22Rv1 (cell line): ENCODE measurements at regions not wholly inside any gene's neighbourhood (a gene's known extent, or its start where the extent isn't known, plus 50 kb on each side); places are given as distances from the start of the nearest gene placed in this dataset.

ENCODE experiments used
- H3K27ac ChIP-seq: fragments of 450-650 bp; 2 replicates; pipeline ENCODE4 v1.5.1; 2017
- ZFX ChIP-seq: fragments of 450-650 bp; IDR thresholded peaks from 2 replicates; pipeline ENCODE4 v1.6.1; 2017; ENCODE audit warnings: antibody characterized with exemption, borderline replicate concordance
- TF ChIP-seq, protein P1 (sequence below): fragments of 450-650 bp; IDR thresholded peaks from 2 replicates; pipeline ENCODE4 v1.5.1; 2017; ENCODE audit warnings: mild to moderate bottlenecking

DNA sequence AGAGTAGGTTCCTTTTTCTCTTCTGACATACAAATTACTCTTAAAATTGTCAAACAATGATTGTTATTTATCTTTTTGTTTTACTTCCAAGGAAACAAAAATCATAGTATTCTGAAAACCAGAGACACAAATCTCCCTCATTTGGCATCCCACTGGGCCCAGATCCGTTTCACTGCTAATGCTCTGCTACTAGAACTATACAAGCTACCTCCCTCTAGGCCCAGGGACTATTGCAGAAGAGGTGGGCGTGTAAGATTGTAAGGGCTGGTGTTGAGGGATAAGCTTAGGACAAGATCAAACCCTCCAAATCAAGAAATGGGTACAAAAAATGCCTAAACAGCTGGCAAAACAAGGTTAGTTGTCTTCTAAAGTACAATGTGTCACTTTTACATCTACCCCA lies 928.9 kb upstream of the CDH10 start:
- H3K27ac ChIP-seq: no peak overlapping the region
- TF ChIP-seq, protein P1, sequence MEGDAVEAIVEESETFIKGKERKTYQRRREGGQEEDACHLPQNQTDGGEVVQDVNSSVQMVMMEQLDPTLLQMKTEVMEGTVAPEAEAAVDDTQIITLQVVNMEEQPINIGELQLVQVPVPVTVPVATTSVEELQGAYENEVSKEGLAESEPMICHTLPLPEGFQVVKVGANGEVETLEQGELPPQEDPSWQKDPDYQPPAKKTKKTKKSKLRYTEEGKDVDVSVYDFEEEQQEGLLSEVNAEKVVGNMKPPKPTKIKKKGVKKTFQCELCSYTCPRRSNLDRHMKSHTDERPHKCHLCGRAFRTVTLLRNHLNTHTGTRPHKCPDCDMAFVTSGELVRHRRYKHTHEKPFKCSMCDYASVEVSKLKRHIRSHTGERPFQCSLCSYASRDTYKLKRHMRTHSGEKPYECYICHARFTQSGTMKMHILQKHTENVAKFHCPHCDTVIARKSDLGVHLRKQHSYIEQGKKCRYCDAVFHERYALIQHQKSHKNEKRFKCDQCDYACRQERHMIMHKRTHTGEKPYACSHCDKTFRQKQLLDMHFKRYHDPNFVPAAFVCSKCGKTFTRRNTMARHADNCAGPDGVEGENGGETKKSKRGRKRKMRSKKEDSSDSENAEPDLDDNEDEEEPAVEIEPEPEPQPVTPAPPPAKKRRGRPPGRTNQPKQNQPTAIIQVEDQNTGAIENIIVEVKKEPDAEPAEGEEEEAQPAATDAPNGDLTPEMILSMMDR: no peak
- no peak for TF ChIP-seq ZFX

DNA sequence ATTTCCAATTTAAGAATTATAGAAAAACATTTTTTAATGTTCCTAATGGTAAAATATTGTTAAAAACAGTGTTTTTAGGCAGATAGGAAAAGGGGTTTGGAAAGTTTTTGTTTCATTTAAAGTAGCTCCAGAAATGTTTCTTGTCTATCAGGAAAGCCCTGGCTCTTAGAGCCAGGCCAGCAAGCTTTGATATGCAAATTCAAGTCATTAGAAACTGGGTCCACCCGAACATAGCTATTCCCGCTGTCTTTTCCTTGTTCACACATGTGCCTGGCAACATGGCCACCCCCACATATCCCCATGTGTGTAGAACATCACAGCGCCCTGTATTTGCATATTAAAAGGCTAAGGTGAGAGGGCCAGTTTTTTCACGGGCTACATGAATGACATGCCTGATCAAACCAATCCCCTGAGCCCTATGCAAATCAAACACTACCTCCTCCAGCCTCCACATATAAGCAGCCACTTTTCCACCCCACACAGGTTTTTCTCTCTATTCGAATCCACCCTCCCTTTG lies 925.3 kb upstream of the CDH10 start:
- no peak overlapping the region for H3K27ac ChIP-seq
- no peak for TF ChIP-seq ZFX
- TF ChIP-seq, protein P1: no peak

GRCh38 chr5:25568989-25569625 lies 924.3 kb upstream of the CDH10 start:
- TF ChIP-seq, protein P1: no peak
- TF ChIP-seq ZFX: no peak
- H3K27ac ChIP-seq: no peak overlapping the region

GRCh38 chr5:25568294-25568693 lies 923.5 kb upstream of the CDH10 start:
- H3K27ac ChIP-seq: no peak overlapping the region
- TF ChIP-seq, protein P1: no peak
- no peak for TF ChIP-seq ZFX

DNA sequence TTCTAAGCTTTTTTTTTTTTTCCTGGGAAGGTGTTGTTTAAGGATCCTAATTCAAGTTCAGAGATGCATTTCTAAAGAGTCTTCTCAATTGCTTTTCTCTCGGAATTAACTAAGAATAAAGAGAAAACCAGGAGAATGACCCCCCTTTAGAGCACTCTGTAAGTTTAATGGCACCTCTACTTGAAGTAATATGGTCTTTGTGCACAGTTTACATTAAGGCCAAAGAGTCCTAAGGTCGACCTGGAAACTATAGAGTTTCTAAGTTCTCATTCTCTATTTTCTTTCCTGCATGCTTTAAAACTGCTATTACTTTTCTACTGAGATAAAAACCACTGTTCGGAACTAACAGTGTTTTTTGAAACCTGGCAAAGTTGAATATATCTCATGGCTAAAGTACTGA lies 923.1 kb upstream of the CDH10 start:
- TF ChIP-seq ZFX: no peak
- TF ChIP-seq, protein P1: no peak
- no peak overlapping the region for H3K27ac ChIP-seq

- no peak overlapping the region for H3K27ac ChIP-seq
- TF ChIP-seq, protein P1: no peak
- TF ChIP-seq ZFX: no peak
Measured at GRCh38 chr5:25562656-25563055, 917.9 kb upstream of the CDH10 start.

- no peak overlapping the region for H3K27ac ChIP-seq
- TF ChIP-seq, protein P1: no peak
- no peak for TF ChIP-seq ZFX
Measured at GRCh38 chr5:25554077-25554476, 909.3 kb upstream of the CDH10 start.
